ENCODE measurements at regions not wholly inside any gene's neighbourhood (a gene's known extent, or its start where the extent isn't known, plus 50 kb on each side); places are given as distances from the start of the nearest gene placed in this dataset.

GRCh38 chr7:121560267-121560990 is 164.3 kb upstream of the FAM3C start:
- FAIRE-seq: no peak

GRCh38 chr7:121558288-121558687 is 162.2 kb upstream of the FAM3C start:
- no peak for FAIRE-seq

GRCh38 chr7:121557034-121557892 is 161.2 kb upstream of the FAM3C start:
- no peak for FAIRE-seq

- no peak for FAIRE-seq
These were observed 159.4 kb upstream of the FAM3C start for GRCh38 chr7:121555558-121555957.

- FAIRE-seq: peak; percentile 94
These were observed 151.5 kb upstream of the FAM3C start for GRCh38 chr7:121547544-121548092.

GRCh38 chr7:121546632-121547543 is 150.8 kb upstream of the FAM3C start:
- FAIRE-seq: no peak

GRCh38 chr7:121545418-121545817 is 149.3 kb upstream of the FAM3C start:
- no peak for FAIRE-seq

- peak; percentile 85 for FAIRE-seq
These were observed 148.6 kb upstream of the FAM3C start for GRCh38 chr7:121544726-121545125.

- FAIRE-seq: no peak
These were observed 148.1 kb upstream of the FAM3C start for GRCh38 chr7:121544238-121544637.

GRCh38 chr7:121541457-121541856 is 145.3 kb upstream of the FAM3C start:
- FAIRE-seq: no peak

GRCh38 chr7:121540138-121540537 is 144.0 kb upstream of the FAM3C start:
- FAIRE-seq: no peak

- no peak for FAIRE-seq
These were observed 140.9 kb upstream of the FAM3C start for GRCh38 chr7:121537031-121537430.

- no peak for FAIRE-seq
These were observed 135.3 kb upstream of the FAM3C start for GRCh38 chr7:121531175-121532070.

GRCh38 chr7:121530227-121531174 is 134.4 kb upstream of the FAM3C start:
- no peak for FAIRE-seq

- FAIRE-seq: no peak
These were observed 132.9 kb upstream of the FAM3C start for GRCh38 chr7:121529003-121529402.

- peak; percentile 57 for FAIRE-seq
These were observed 130.1 kb upstream of the FAM3C start for GRCh38 chr7:121526210-121526609.

GRCh38 chr7:121525155-121525819 is 129.2 kb upstream of the FAM3C start:
- FAIRE-seq: peak; percentile 77

- no peak for FAIRE-seq
These were observed 125.7 kb upstream of the FAM3C start for GRCh38 chr7:121521711-121522400.

GRCh38 chr7:121520911-121521310 is 124.8 kb upstream of the FAM3C start:
- FAIRE-seq: no peak

Data from endometrium (tissue), 2 donors.